ENCODE measurements at regions not wholly inside any gene's neighbourhood (a gene's known extent, or its start where the extent isn't known, plus 50 kb on each side); places are given as distances from the start of the nearest gene placed in this dataset.

DNA sequence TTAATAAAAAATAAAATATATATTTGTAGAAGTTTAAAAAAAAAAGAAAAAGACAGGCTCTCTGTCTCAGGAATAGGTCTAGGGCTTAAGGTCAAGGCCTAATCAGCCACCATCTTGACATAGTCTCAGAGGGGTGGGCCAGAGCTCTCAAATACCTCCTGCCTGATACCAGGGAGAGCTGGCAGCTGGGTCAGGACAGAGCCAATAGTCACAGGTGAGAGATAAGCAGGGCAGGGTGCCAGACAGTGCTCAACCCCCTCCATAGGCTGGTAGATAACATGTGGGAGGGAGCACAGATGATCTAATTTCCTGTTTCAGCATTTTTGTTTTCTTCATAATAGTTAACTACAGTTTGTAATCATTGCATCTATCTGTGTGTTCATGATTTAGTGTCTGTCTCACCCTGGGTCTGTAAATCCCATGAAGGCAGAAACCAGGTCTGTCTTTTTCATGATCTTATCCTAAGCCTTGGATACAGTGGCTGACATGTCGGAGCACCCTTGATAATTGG, 152.0 kb upstream of the GRIK3 start:
- TF ChIP-seq CTCF (IDR thresholded peaks at IDR 0.05) (no peak), POLR2A (IDR thresholded peaks at IDR 0.05) (no peak)
